Endodermal cell (in vitro differentiated cells): ENCODE measurements at regions not wholly inside any gene's neighbourhood (a gene's known extent, or its start where the extent isn't known, plus 50 kb on each side); places are given as distances from the start of the nearest gene placed in this dataset.

Source experiments
- DNase-seq: peaks from one replicate; pipeline ENCODE4 v3.0.0-alpha.2; 2017
- H3K27ac ChIP-seq: 2 replicates; pipeline ENCODE4 v1.5.1; 2013; ENCODE audit warnings: mild to moderate bottlenecking, low read depth, low read length, moderate library complexity
- H3K27me3 ChIP-seq: 2 replicates; pipeline ENCODE4 v1.6.1; 2013; ENCODE audit warnings: mild to moderate bottlenecking, low read length, moderate library complexity; ENCODE audit not compliant: insufficient read depth, control insufficient read depth, poor library complexity, severe bottlenecking
- H3K36me3 ChIP-seq: 2 replicates; pipeline ENCODE4 v1.7.0; 2013; ENCODE audit warnings: mild to moderate bottlenecking, low read length, moderate library complexity; ENCODE audit not compliant: control insufficient read depth, insufficient read depth
- H3K4me1 ChIP-seq: one replicate; pipeline ENCODE4 v1.7.0; 2013; ENCODE audit warnings: low read length; ENCODE audit not compliant: control insufficient read depth, insufficient read depth
- H3K4me3 ChIP-seq: 2 replicates; pipeline ENCODE4 v1.5.1; 2013; ENCODE audit warnings: mild to moderate bottlenecking, low read length, moderate library complexity
- H3K9ac ChIP-seq: 2 replicates; pipeline ENCODE4 v1.6.1; 2013; ENCODE audit warnings: mild to moderate bottlenecking, low read length, moderate library complexity; ENCODE audit not compliant: poor library complexity, severe bottlenecking; ENCODE audit errors: extremely low read depth
- H3K9me3 ChIP-seq: 2 replicates; pipeline ENCODE4 v1.6.1; 2013; ENCODE audit warnings: mild to moderate bottlenecking, low read length, moderate library complexity; ENCODE audit not compliant: control insufficient read depth
- H3K27ac Mint-ChIP-seq: 2 replicates; pipeline ENCODE4 v1.8.0; 2020; ENCODE audit warnings: mixed read lengths
- H3K27me3 Mint-ChIP-seq: 2 replicates; pipeline ENCODE4 v1.8.0; 2021; ENCODE audit warnings: mild to moderate bottlenecking, mixed read lengths; ENCODE audit not compliant: insufficient read depth
- H3K36me3 Mint-ChIP-seq: 2 replicates; pipeline ENCODE4 v1.8.0; 2020; ENCODE audit warnings: low read depth, mixed read lengths
- H3K4me1 Mint-ChIP-seq: 2 replicates; pipeline ENCODE4 v1.8.0; 2020; ENCODE audit warnings: mixed read lengths
- H3K4me3 Mint-ChIP-seq: 2 replicates; pipeline ENCODE4 v1.8.0; 2020; ENCODE audit warnings: mild to moderate bottlenecking, moderate library complexity, mixed read lengths
- H3K9me3 Mint-ChIP-seq: 2 replicates; pipeline ENCODE4 v1.8.0; 2020; ENCODE audit warnings: mild to moderate bottlenecking, mixed read lengths
- WGBS, 2 experiments: methylation state at CpG; one replicate each; pipeline versions ENCODE4 v1.1.5 to v1.1.7; 2013; ENCODE audit warnings: missing lambda C conversion rate in 2 of 2, mixed read lengths in 1 of 2; ENCODE audit not compliant: insufficient coverage in 1 of 2, insufficient read length in 1 of 2; 5-methylcytosine and 5-hydroxymethylcytosine counted together
- TF ChIP-seq, protein P1 (sequence below): fragments of 200-600 bp; sonication (generic); conservative IDR thresholded peaks from 2 replicates; pipeline ENCODE4 v1.5.0; 2021; ENCODE audit warnings: antibody characterized with exemption, mild to moderate bottlenecking

GRCh38 chr13:31878495-31878894 is 139.2 kb downstream of the RXFP2 start:
- H3K36me3 Mint-ChIP-seq = no peaks in the 10 kb centered on the region
- H3K27ac Mint-ChIP-seq = no peak overlapping the region
- WGBS, 2 experiments = no CpG with 5 or more reads among the region's 1 CpG
- Histone ChIP-seq H3K36me3 (no peaks in the 10 kb centered on the region), H3K9ac (no peak overlapping the region), H3K4me3 (no peak overlapping the region), H3K4me1 (no peaks in the 10 kb centered on the region), H3K9me3 (no peaks in the 10 kb centered on the region), H3K27ac (no peak overlapping the region), H3K27me3 (no peaks in the 10 kb centered on the region)
- no peak for DNase-seq
- no peaks in the 10 kb centered on the region for H3K9me3 Mint-ChIP-seq
- TF ChIP-seq, protein P1, sequence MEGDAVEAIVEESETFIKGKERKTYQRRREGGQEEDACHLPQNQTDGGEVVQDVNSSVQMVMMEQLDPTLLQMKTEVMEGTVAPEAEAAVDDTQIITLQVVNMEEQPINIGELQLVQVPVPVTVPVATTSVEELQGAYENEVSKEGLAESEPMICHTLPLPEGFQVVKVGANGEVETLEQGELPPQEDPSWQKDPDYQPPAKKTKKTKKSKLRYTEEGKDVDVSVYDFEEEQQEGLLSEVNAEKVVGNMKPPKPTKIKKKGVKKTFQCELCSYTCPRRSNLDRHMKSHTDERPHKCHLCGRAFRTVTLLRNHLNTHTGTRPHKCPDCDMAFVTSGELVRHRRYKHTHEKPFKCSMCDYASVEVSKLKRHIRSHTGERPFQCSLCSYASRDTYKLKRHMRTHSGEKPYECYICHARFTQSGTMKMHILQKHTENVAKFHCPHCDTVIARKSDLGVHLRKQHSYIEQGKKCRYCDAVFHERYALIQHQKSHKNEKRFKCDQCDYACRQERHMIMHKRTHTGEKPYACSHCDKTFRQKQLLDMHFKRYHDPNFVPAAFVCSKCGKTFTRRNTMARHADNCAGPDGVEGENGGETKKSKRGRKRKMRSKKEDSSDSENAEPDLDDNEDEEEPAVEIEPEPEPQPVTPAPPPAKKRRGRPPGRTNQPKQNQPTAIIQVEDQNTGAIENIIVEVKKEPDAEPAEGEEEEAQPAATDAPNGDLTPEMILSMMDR = no peak
- H3K4me3 Mint-ChIP-seq = no peak overlapping the region
- no peaks in the 10 kb centered on the region for H3K27me3 Mint-ChIP-seq
- H3K4me1 Mint-ChIP-seq = peaks cover 3% of the 10 kb centered on the region

- Histone ChIP-seq H3K27ac (no peak overlapping the region), H3K9me3 (no peaks in the 10 kb centered on the region), H3K9ac (no peak overlapping the region), H3K36me3 (no peaks in the 10 kb centered on the region), H3K4me3 (no peak overlapping the region), H3K4me1 (no peaks in the 10 kb centered on the region), H3K27me3 (no peaks in the 10 kb centered on the region)
- Mint-ChIP-seq H3K4me3 (no peak overlapping the region), H3K9me3 (no peaks in the 10 kb centered on the region), H3K27me3 (no peaks in the 10 kb centered on the region), H3K4me1 (peaks cover 3% of the 10 kb centered on the region), H3K36me3 (no peaks in the 10 kb centered on the region), H3K27ac (no peak overlapping the region)
- TF ChIP-seq, protein P1 = no peak
- no peak for DNase-seq
- 76 to 80% methylated on average over 1 to 2 of the region's 2 CpGs for WGBS, 2 experiments
These were observed 139.6 kb downstream of the RXFP2 start for GRCh38 chr13:31878955-31879354.

- H3K27ac Mint-ChIP-seq = no peak overlapping the region
- Histone ChIP-seq H3K9me3 (no peaks in the 10 kb centered on the region), H3K4me1 (no peaks in the 10 kb centered on the region), H3K27me3 (no peaks in the 10 kb centered on the region), H3K4me3 (no peak overlapping the region), H3K36me3 (no peaks in the 10 kb centered on the region), H3K9ac (no peak overlapping the region), H3K27ac (no peak overlapping the region)
- H3K4me3 Mint-ChIP-seq = no peak overlapping the region
- 85% methylated on average over 3 of the region's 3 CpGs; no CpG with 5 or more reads in 1 of the 2 experiments for WGBS, 2 experiments
- DNase-seq = no peak
- no peaks in the 10 kb centered on the region for H3K27me3 Mint-ChIP-seq
- peaks cover 6% of the 10 kb centered on the region for H3K4me1 Mint-ChIP-seq
- TF ChIP-seq, protein P1 = no peak
- H3K9me3 Mint-ChIP-seq = no peaks in the 10 kb centered on the region
- no peaks in the 10 kb centered on the region for H3K36me3 Mint-ChIP-seq
These were observed 141.6 kb downstream of the RXFP2 start for GRCh38 chr13:31880851-31881494.
